Prostate gland (tissue), 2 donors: ENCODE measurements at regions not wholly inside any gene's neighbourhood (a gene's known extent, or its start where the extent isn't known, plus 50 kb on each side); places are given as distances from the start of the nearest gene placed in this dataset.
A peak's percentile ranks its signal among the peaks of the same experiment; 100 is the strongest.
"Not testable (repeated sequence)": the region's sequence is repeated elsewhere in the genome, so short reads cannot be mapped to it uniquely, and the experiment has no call there.

ENCODE experiments used
- POLR2A ChIP-seq: fragments of 450-650 bp; IDR thresholded peaks from one replicate; pipeline ENCODE4 v1.6.1; 2016; ENCODE audit warnings: antibody characterized with exemption, mild to moderate bottlenecking
- POLR2AphosphoS5 ChIP-seq: sonication (generic); formaldehyde crosslinking; IDR thresholded peaks from one replicate; pipeline ENCODE4 v1.6.1; 2017; ENCODE audit warnings: antibody characterized with exemption
- TF ChIP-seq, protein P1 (sequence below), 4 experiments: fragments of 200-600 bp in 2 of 4; fragments of 450-650 bp in 2 of 4; sonication (generic) in 2 of 4; IDR thresholded peaks; 1 replicate in 3 of 4; 2 replicates in 1 of 4; pipeline ENCODE4 v1.5.1; 2016 to 2019; ENCODE audit warnings: antibody characterized with exemption in 4 of 4, mild to moderate bottlenecking in 2 of 4, moderate library complexity in 2 of 4

DNA sequence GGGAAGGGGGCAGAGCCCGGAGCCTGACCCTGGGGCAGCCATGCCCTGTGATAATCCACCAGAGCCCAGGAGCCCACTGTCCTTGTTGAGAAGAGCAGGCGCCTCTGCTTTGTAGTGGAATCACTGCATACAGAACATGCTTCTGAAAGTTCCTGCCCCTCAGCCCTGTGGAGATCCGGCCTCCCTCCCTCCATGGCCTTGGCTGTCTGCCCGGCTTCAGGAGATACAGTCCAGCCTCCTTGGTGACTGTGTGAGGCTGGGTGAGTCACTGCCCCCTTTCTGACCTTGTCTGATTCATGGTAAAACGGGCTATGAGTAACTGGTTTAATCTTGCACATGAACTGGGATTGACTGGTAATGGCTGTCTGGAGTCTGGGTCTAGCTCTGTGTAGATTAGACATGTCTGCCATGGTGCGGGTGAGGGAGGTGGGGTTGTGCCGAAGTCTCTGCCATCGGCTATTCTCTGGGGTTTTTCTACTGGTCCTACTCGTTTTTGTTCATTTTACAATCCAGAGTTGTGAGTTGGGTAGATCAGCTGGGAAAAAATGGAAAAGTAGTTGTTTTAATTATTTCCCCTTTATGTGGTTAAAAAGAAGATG lies 141.2 kb downstream of the NPIPB11 start:
- not testable (repeated sequence) for TF ChIP-seq POLR2A
- peak; percentile 17 for TF ChIP-seq POLR2AphosphoS5
- TF ChIP-seq, protein P1, sequence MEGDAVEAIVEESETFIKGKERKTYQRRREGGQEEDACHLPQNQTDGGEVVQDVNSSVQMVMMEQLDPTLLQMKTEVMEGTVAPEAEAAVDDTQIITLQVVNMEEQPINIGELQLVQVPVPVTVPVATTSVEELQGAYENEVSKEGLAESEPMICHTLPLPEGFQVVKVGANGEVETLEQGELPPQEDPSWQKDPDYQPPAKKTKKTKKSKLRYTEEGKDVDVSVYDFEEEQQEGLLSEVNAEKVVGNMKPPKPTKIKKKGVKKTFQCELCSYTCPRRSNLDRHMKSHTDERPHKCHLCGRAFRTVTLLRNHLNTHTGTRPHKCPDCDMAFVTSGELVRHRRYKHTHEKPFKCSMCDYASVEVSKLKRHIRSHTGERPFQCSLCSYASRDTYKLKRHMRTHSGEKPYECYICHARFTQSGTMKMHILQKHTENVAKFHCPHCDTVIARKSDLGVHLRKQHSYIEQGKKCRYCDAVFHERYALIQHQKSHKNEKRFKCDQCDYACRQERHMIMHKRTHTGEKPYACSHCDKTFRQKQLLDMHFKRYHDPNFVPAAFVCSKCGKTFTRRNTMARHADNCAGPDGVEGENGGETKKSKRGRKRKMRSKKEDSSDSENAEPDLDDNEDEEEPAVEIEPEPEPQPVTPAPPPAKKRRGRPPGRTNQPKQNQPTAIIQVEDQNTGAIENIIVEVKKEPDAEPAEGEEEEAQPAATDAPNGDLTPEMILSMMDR (IDR thresholded peaks at IDR 0.05), result not testable (repeated sequence)
